Heart left ventricle (tissue), 16 donors: ENCODE measurements at regions not wholly inside any gene's neighbourhood (a gene's known extent, or its start where the extent isn't known, plus 50 kb on each side); places are given as distances from the start of the nearest gene placed in this dataset.

ENCODE experiments used
- ATAC-seq, 4 donors: fragments of 200-7000 bp; cut with Tn5 transposase; one replicate each; pipeline ENCODE4 v1.9.1; 2020 to 2022; ENCODE audit warnings: moderate library complexity in 4 of 4, mild to moderate bottlenecking in 3 of 4, moderate number of reproducible peaks in 1 of 4
- DNase-seq, 5 donors: peaks; one replicate each; pipeline ENCODE4 v3.0.0-alpha.2; 2020
- H3K27ac ChIP-seq, 12 donors: fragments of 200-600 bp; sonication (generic) in 4 of 12; one replicate each; pipeline versions ENCODE4 v1.5.0 to v1.8.0; 2016 to 2022; ENCODE audit warnings: mild to moderate bottlenecking in 2 of 12
- H3K27me3 ChIP-seq, 9 donors: fragments of 200-600 bp; sonication (generic) in 2 of 9; one replicate each; pipeline versions ENCODE4 v1.5.1 to v1.8.0; 2016 to 2022; ENCODE audit warnings: mild to moderate bottlenecking in 3 of 9
- H3K36me3 ChIP-seq, 9 donors: fragments of 200-600 bp; sonication (generic) in 2 of 9; one replicate each; pipeline versions ENCODE4 v1.5.0 to v1.8.0; 2018 to 2022; ENCODE audit warnings: mild to moderate bottlenecking in 2 of 9
- H3K4me1 ChIP-seq, 12 donors: fragments of 200-600 bp; sonication (generic) in 4 of 12; one replicate each; pipeline versions ENCODE4 v1.5.0 to v1.8.0; 2016 to 2022; ENCODE audit warnings: mild to moderate bottlenecking in 3 of 12
- H3K4me3 ChIP-seq, 12 donors: fragments of 200-600 bp; sonication (generic) in 4 of 12; one replicate each; pipeline versions ENCODE4 v1.5.0 to v1.8.0; 2017 to 2022; ENCODE audit warnings: mild to moderate bottlenecking in 9 of 12, moderate library complexity in 4 of 12
- H3K9me3 ChIP-seq, 12 donors: fragments of 200-600 bp; sonication (generic) in 4 of 12; one replicate each; pipeline versions ENCODE4 v1.5.0 to v1.8.0; 2016 to 2022; ENCODE audit warnings: mild to moderate bottlenecking in 1 of 12
- CTCF ChIP-seq, 12 donors: fragments of 200-600 bp; sonication (generic) in 4 of 12; IDR thresholded peaks; one replicate each; pipeline versions ENCODE4 v1.5.0 to v1.8.0; 2018 to 2022; ENCODE audit warnings: antibody characterized with exemption in 12 of 12, mild to moderate bottlenecking in 5 of 12
- POLR2A ChIP-seq, 2 donors: fragments of 450-650 bp; IDR thresholded peaks; one replicate each; pipeline ENCODE4 v1.6.1; 2017; ENCODE audit warnings: antibody characterized with exemption in 2 of 2, mild to moderate bottlenecking in 2 of 2, moderate library complexity in 2 of 2
- WGBS, 4 donors: extraction: QIAGEN DNeasy Blood & Tissue Kit in 2 of 4; methylation state at CpG; one replicate each; pipeline versions ENCODE4 v1.1.5 to v1.1.7; 2013 to 2018; 5-methylcytosine and 5-hydroxymethylcytosine counted together
- intact Hi-C, 10 donors: fragments of 100-400 bp; cut with DNase I; formaldehyde crosslinking; loops; one replicate each; pipeline versions ENCODE4 v1.11.1 to v1.14.2; 2022
- donor health status: ischemic (EF 13 %, LVEDD 7.1; RV severe dilation, severe dysfunction).
- donor health status: healthy with polysubstance abuse.
- donor health status: DM: no; HTN: yes; CAD: no.
- donor health status: DM: no; HTN: no; CAD: no.
- donor health status: ischemic (EF 25% LVEDD 6.9; RV normal size, moderate dysfunction).
- donor health status: ischemic (EF 25% LVEDD 5.7; RV mildly dilated, moderate dysfunction).
- donor health status: healthy.
- donor health status: DM: yes; HTN: yes; CAD: no.
- donor health status: ischemic (EF 35%, LVEDD 5.7; RV mildly dilated, moderate dysfunction).
- donor health status: nonischemic (EF 11% LVEDD 7.7; RV severe dilation, severe dysfunction).
- donor health status: DM: yes; HTN: yes; CAD: no.
- donor health status: PGD.
- donor health status: ischemic (EF 29% LVEDD 5.4; RV normal size, mild dysfunction).
- donor health status: nonischemic (EF 23%, LVEDD 6.1; RV moderate dilation, normal function).

- intact Hi-C loops, result no loop called here
- TF ChIP-seq POLR2A (IDR thresholded peaks at IDR 0.05) (no peak), CTCF (IDR thresholded peaks at IDR 0.05) (no peak)
- DNase-seq (no peak), ATAC-seq (no peak)
- Histone ChIP-seq H3K4me3 (no peak overlapping the region), H3K27ac (no peak overlapping the region), H3K27me3 (no peaks in the 10 kb centered on the region), H3K9me3 (no peaks in the 10 kb centered on the region), H3K36me3 (no peaks in the 10 kb centered on the region), H3K4me1 (no peaks in the 10 kb centered on the region)
- 84 to 100% (median 91%) methylated on average over 1 of the region's 1 CpG for WGBS, 4 donors
Measured at GRCh38 chr12:47573146-47573659, 132.6 kb downstream of the RPAP3 start.

GRCh38 chr12:47570151-47570550 is 135.7 kb downstream of the RPAP3 start:
- no peak for TF ChIP-seq POLR2A (IDR thresholded peaks at IDR 0.05)
- no peak for TF ChIP-seq CTCF (IDR thresholded peaks at IDR 0.05)
- WGBS, 4 donors, result 66 to 83% (median 73%) methylated on average over 3 of the region's 3 CpGs

GRCh38 chr12:47562201-47562600 is 143.6 kb downstream of the RPAP3 start:
- 72 to 80% (median 77%) methylated on average over 3 of the region's 3 CpGs for WGBS, 4 donors
- TF ChIP-seq POLR2A (IDR thresholded peaks at IDR 0.05) (no peak), CTCF (IDR thresholded peaks at IDR 0.05) (no peak)
- Histone ChIP-seq H3K4me1 (no peaks in the 10 kb centered on the region), H3K9me3 (no peaks in the 10 kb centered on the region), H3K4me3 (no peak overlapping the region), H3K27me3 (no peaks in the 10 kb centered on the region), H3K36me3 (no peaks in the 10 kb centered on the region), H3K27ac (peak overlapping the region in 1 of 12 donors; percentile 61)
- intact Hi-C loops, result no loop called here
- ATAC-seq (no peak), DNase-seq (no peak)

More at GRCh38 chr12:47570151-47570550, 135.7 kb downstream of the RPAP3 start:
- Histone ChIP-seq H3K27me3 (no peaks in the 10 kb centered on the region), H3K27ac (no peak overlapping the region), H3K9me3 (no peaks in the 10 kb centered on the region), H3K4me3 (no peak overlapping the region), H3K36me3 (no peaks in the 10 kb centered on the region), H3K4me1 (no peaks in the 10 kb centered on the region)
- intact Hi-C loops, result no loop called here
- DNase-seq, result no peak
- ATAC-seq, result no peak

- no peak for DNase-seq
Measured at GRCh38 chr12:47561746-47562145, 144.1 kb downstream of the RPAP3 start.

More at GRCh38 chr12:47561746-47562145, 144.1 kb downstream of the RPAP3 start:
- no peak overlapping the region for H3K4me3 ChIP-seq
- H3K4me1 ChIP-seq, result no peaks in the 10 kb centered on the region
- H3K27me3 ChIP-seq, result no peaks in the 10 kb centered on the region
- no peak for TF ChIP-seq CTCF (IDR thresholded peaks at IDR 0.05)
- TF ChIP-seq POLR2A (IDR thresholded peaks at IDR 0.05), result no peak
- intact Hi-C loops, result no loop called here
- no peaks in the 10 kb centered on the region for H3K9me3 ChIP-seq
- H3K36me3 ChIP-seq, result no peaks in the 10 kb centered on the region
- H3K27ac ChIP-seq, result peak overlapping the region in 1 of 12 donors; percentile 19
- WGBS, 4 donors, result 73 to 80% (median 77%) methylated on average over 2 of the region's 2 CpGs
- ATAC-seq, result no peak
